GM19467 (cell line): ENCODE measurements at regions not wholly inside any gene's neighbourhood (a gene's known extent, or its start where the extent isn't known, plus 50 kb on each side); places are given as distances from the start of the nearest gene placed in this dataset.

ENCODE experiments used
- ATAC-seq: cut with Tn5 transposase; IDR thresholded peaks from one replicate; pipeline ENCODE4 v1.9.1; 2021; ENCODE audit warnings: mild to moderate bottlenecking, moderate library complexity; ENCODE audit not compliant: unreplicated experiment

GRCh38 chr17:69761767-69762321, 313.2 kb upstream of the KCNJ16 start:
- no peak for ATAC-seq

GRCh38 chr17:69762359-69762758, 312.7 kb upstream of the KCNJ16 start:
- no peak for ATAC-seq

GRCh38 chr17:69762766-69763165, 312.3 kb upstream of the KCNJ16 start:
- no peak for ATAC-seq

GRCh38 chr17:69763503-69763902, 311.5 kb upstream of the KCNJ16 start:
- no peak for ATAC-seq

GRCh38 chr17:69764146-69764545, 310.9 kb upstream of the KCNJ16 start:
- ATAC-seq, result no peak

GRCh38 chr17:69769050-69769449, 306.0 kb upstream of the KCNJ16 start:
- no peak for ATAC-seq

- ATAC-seq, result no peak
These were observed 301.9 kb upstream of the KCNJ16 start for GRCh38 chr17:69773081-69773480.

- ATAC-seq, result no peak
These were observed 295.4 kb upstream of the KCNJ16 start for GRCh38 chr17:69779378-69780214.

GRCh38 chr17:69783865-69784264, 291.2 kb upstream of the KCNJ16 start:
- ATAC-seq, result no peak

- no peak for ATAC-seq
These were observed 286.1 kb upstream of the KCNJ16 start for GRCh38 chr17:69788957-69789356.

- no peak for ATAC-seq
These were observed 278.9 kb upstream of the KCNJ16 start for GRCh38 chr17:69796078-69796477.

- ATAC-seq, result no peak
These were observed 274.2 kb upstream of the KCNJ16 start for GRCh38 chr17:69800870-69801269.

- no peak for ATAC-seq
These were observed 273.7 kb upstream of the KCNJ16 start for GRCh38 chr17:69801368-69801767.

GRCh38 chr17:69802045-69802740, 272.8 kb upstream of the KCNJ16 start:
- no peak for ATAC-seq

GRCh38 chr17:69809331-69809730, 265.7 kb upstream of the KCNJ16 start:
- no peak for ATAC-seq

GRCh38 chr17:69810326-69810965, 264.6 kb upstream of the KCNJ16 start:
- ATAC-seq, result no peak

GRCh38 chr17:69812240-69812837, 262.7 kb upstream of the KCNJ16 start:
- ATAC-seq, result no peak

GRCh38 chr17:69814031-69814430, 261.0 kb upstream of the KCNJ16 start:
- no peak for ATAC-seq

- ATAC-seq, result no peak
These were observed 259.6 kb upstream of the KCNJ16 start for GRCh38 chr17:69815406-69815805.

GRCh38 chr17:69818467-69818866, 256.6 kb upstream of the KCNJ16 start:
- no peak for ATAC-seq
